Suprapubic skin (tissue), 4 donors: ENCODE measurements at regions not wholly inside any gene's neighbourhood (a gene's known extent, or its start where the extent isn't known, plus 50 kb on each side); places are given as distances from the start of the nearest gene placed in this dataset.
"Not testable (repeated sequence)": the region's sequence is repeated elsewhere in the genome, so short reads cannot be mapped to it uniquely, and the experiment has no call there.

Experiments used
- DNase-seq, 2 donors: peaks; one replicate each; pipeline ENCODE4 v3.0.0-alpha.2; 2019; ENCODE audit warnings: low spot score in 2 of 2
- H3K27ac ChIP-seq: fragments of 200-600 bp; sonication (generic); one replicate; pipeline ENCODE4 v1.5.1; 2019
- H3K27me3 ChIP-seq: fragments of 200-600 bp; sonication (generic); one replicate; pipeline ENCODE4 v1.5.1; 2019
- H3K36me3 ChIP-seq: fragments of 200-600 bp; sonication (generic); one replicate; pipeline ENCODE4 v1.5.1; 2019
- H3K4me1 ChIP-seq: fragments of 200-600 bp; sonication (generic); one replicate; pipeline ENCODE4 v1.5.1; 2019
- H3K4me3 ChIP-seq: fragments of 200-600 bp; sonication (generic); one replicate; pipeline ENCODE4 v1.5.1; 2019; ENCODE audit warnings: mild to moderate bottlenecking
- H3K9me3 ChIP-seq: fragments of 200-600 bp; sonication (generic); one replicate; pipeline ENCODE4 v1.5.1; 2019
- CTCF ChIP-seq, 2 donors: fragments of 200-600 bp in 1 of 2; fragments of 450-650 bp in 1 of 2; sonication (generic) in 1 of 2; IDR thresholded peaks; one replicate each; pipeline ENCODE4 v1.5.1; 2016 to 2019; ENCODE audit warnings: antibody characterized with exemption in 2 of 2, mild to moderate bottlenecking in 1 of 2, moderate library complexity in 1 of 2
- EP300 ChIP-seq: sonication (generic); formaldehyde crosslinking; IDR thresholded peaks from one replicate; pipeline ENCODE4 v1.6.1; 2017; ENCODE audit warnings: antibody characterized with exemption
- POLR2A ChIP-seq, 2 donors: fragments of 450-650 bp; IDR thresholded peaks; one replicate each; pipeline ENCODE4 v1.6.1; 2017; ENCODE audit warnings: antibody characterized with exemption in 2 of 2, mild to moderate bottlenecking in 2 of 2, moderate library complexity in 2 of 2
- POLR2AphosphoS5 ChIP-seq, 3 donors: sonication (generic); formaldehyde crosslinking; IDR thresholded peaks; one replicate each; pipeline ENCODE4 v1.6.1; 2017; ENCODE audit warnings: antibody characterized with exemption in 3 of 3
- WGBS: methylation state at CpG from one replicate; pipeline ENCODE4 v1.1.5; 2018; 5-methylcytosine and 5-hydroxymethylcytosine counted together

GRCh38 chr6:11942185-11942864 is 69.8 kb upstream of the HIVEP1 start:
- peaks cover 10% of the 10 kb centered on the region for H3K4me1 ChIP-seq
- no peaks in the 10 kb centered on the region for H3K36me3 ChIP-seq
- 81% methylated on average over 4 of the region's 4 CpGs for WGBS
- DNase-seq = no peak
- H3K9me3 ChIP-seq = no peaks in the 10 kb centered on the region
- H3K4me3 ChIP-seq = no peak overlapping the region
- H3K27ac ChIP-seq = no peak overlapping the region
- TF ChIP-seq POLR2AphosphoS5 (IDR thresholded peaks at IDR 0.05) (no peak), CTCF (IDR thresholded peaks at IDR 0.05) (no peak), POLR2A (IDR thresholded peaks at IDR 0.05) (no peak), EP300 (no peak)
- no peaks in the 10 kb centered on the region for H3K27me3 ChIP-seq

- not testable (repeated sequence) for H3K9me3 ChIP-seq, DNase-seq, H3K36me3 ChIP-seq, H3K27me3 ChIP-seq, H3K4me3 ChIP-seq, H3K27ac ChIP-seq
- 91% methylated on average over 8 of the region's 8 CpGs for WGBS
- H3K4me1 ChIP-seq = peaks cover 10% of the 10 kb centered on the region
These were observed 71.5 kb upstream of the HIVEP1 start for GRCh38 chr6:11940532-11941166.

DNA sequence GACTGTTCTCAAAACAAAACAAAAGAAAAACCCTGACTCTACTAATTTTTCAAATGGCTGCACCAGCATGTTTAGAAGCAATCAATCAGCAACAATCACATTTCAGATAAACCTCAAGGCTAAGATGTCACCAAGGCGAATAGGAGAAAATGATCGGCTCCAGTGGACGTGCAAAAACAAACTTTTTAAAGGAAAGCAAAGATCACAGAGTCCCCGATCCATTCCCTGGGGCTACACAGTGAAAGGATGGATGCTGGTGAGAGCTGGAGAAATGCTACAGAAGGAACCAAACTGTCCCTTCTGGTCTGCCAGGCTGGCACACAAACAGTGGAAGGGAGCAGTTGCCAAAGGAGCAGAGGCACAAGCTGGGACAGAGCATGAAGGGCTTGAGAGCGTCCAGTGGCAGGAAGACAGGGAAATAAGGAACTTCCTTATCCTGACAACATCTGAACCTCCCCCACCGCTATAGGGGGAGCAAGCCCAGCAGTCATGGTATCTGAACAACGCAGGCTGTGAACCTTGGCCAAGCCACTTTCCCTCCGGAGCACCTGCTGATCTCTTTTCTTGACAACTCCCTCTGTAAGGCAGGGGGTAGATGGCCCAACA is 73.7 kb upstream of the HIVEP1 start:
- no peaks in the 10 kb centered on the region for H3K36me3 ChIP-seq
- no peak for DNase-seq
- H3K4me1 ChIP-seq = peaks cover 10% of the 10 kb centered on the region
- TF ChIP-seq POLR2AphosphoS5 (IDR thresholded peaks at IDR 0.05) (no peak), POLR2A (IDR thresholded peaks at IDR 0.05) (no peak), CTCF (IDR thresholded peaks at IDR 0.05) (no peak), EP300 (no peak)
- no peaks in the 10 kb centered on the region for H3K9me3 ChIP-seq
- H3K27ac ChIP-seq = no peak overlapping the region
- 32% methylated on average over 8 of the region's 8 CpGs for WGBS
- H3K4me3 ChIP-seq = no peak overlapping the region
- H3K27me3 ChIP-seq = no peaks in the 10 kb centered on the region

- no peaks in the 10 kb centered on the region for H3K9me3 ChIP-seq
- WGBS = 89% methylated on average over 6 of the region's 6 CpGs
These were observed 77.5 kb upstream of the HIVEP1 start for GRCh38 chr6:11934638-11935037.

DNA sequence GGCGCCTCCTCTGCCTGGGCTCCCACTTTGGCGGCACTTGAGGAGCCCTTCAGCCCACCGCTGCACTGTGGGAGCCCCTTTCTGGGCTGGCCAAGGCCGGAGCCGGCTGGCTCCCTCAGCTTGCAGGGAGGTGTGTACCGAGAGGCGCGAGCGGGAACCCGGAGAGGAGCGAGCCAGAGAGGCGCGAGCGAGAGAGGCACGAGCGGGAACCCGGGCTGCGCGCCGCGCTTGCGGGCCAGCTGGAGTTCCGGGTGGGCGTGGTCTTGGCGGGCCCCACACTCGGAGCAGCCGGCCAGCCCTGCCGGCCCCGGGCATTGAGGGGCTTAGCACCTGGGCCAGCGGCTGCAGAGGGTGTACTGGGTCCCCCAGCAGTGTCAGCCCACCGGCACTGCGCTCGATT is 79.2 kb upstream of the HIVEP1 start:
- 96% methylated on average over 29 of the region's 33 CpGs for WGBS
- H3K4me3 ChIP-seq, H3K9me3 ChIP-seq, H3K27me3 ChIP-seq, H3K4me1 ChIP-seq, H3K36me3 ChIP-seq, DNase-seq, H3K27ac ChIP-seq: not testable (repeated sequence)

More at GRCh38 chr6:11934638-11935037, 77.5 kb upstream of the HIVEP1 start:
- no peaks in the 10 kb centered on the region for H3K36me3 ChIP-seq
- no peak overlapping the region for H3K4me3 ChIP-seq
- no peak for TF ChIP-seq CTCF (IDR thresholded peaks at IDR 0.05)
- no peak for DNase-seq
- no peaks in the 10 kb centered on the region for H3K27me3 ChIP-seq
- H3K27ac ChIP-seq = no peak overlapping the region
- H3K4me1 ChIP-seq = peaks cover 10% of the 10 kb centered on the region

GRCh38 chr6:11931296-11932035 is 80.6 kb upstream of the HIVEP1 start:
- H3K27me3 ChIP-seq = no peaks in the 10 kb centered on the region
- TF ChIP-seq EP300 = no peak
- TF ChIP-seq CTCF (IDR thresholded peaks at IDR 0.05) = no peak
- no peak for TF ChIP-seq POLR2A (IDR thresholded peaks at IDR 0.05)
- no peak for TF ChIP-seq POLR2AphosphoS5 (IDR thresholded peaks at IDR 0.05)
- WGBS = 96% methylated on average over 10 of the region's 10 CpGs

GRCh38 chr6:11930834-11931233 is 81.3 kb upstream of the HIVEP1 start:
- 91% methylated on average over 6 of the region's 6 CpGs for WGBS
- H3K4me3 ChIP-seq, H3K27ac ChIP-seq: not testable (repeated sequence)

More at GRCh38 chr6:11931296-11932035, 80.6 kb upstream of the HIVEP1 start:
- H3K27ac ChIP-seq = no peak overlapping the region
- no peaks in the 10 kb centered on the region for H3K36me3 ChIP-seq
- H3K4me1 ChIP-seq = no peaks in the 10 kb centered on the region
- no peaks in the 10 kb centered on the region for H3K9me3 ChIP-seq
- DNase-seq = no peak
- H3K4me3 ChIP-seq = no peak overlapping the region

More at GRCh38 chr6:11930834-11931233, 81.3 kb upstream of the HIVEP1 start:
- not testable (repeated sequence) for H3K27me3 ChIP-seq, H3K36me3 ChIP-seq, DNase-seq, H3K4me1 ChIP-seq, H3K9me3 ChIP-seq
